K562 (cell line): ENCODE measurements at regions not wholly inside any gene's neighbourhood (a gene's known extent, or its start where the extent isn't known, plus 50 kb on each side); places are given as distances from the start of the nearest gene placed in this dataset.

ENCODE experiments used
- ATAC-seq: fragments of 200-7000 bp; cut with Tn5 transposase; 3 replicates; pipeline ENCODE4 v1.9.1; 2020; ENCODE audit warnings: moderate library complexity
- BruUV-seq: library from RNA; stranded (reverse); fragments of 400-500 nt; replicated peaks from 2 replicates; lab custom pipeline; 2021; lab: Mats Ljungman, UMichigan
- CTCF ChIA-PET: fragments of 300-600 bp; formaldehyde crosslinking; extraction: SDS; loops from one replicate; lab custom pipeline; 2021; ENCODE audit warnings: low intra/inter-chr PET ratio; lab: Yijun Ruan, JAX
- POLR2A ChIA-PET: fragments of 300-600, 350-650 bp; sonication (Branson Sonifier 250); formaldehyde crosslinking; extraction: SDS; loops from one replicate; lab custom pipeline; 2021; ENCODE audit warnings: antibody characterized with exemption, inconsistent platforms; lab: Yijun Ruan, JAX
- DNase-seq, 4 experiments: peaks; one replicate each; pipeline versions ENCODE4 v3.0.0 to v3.0.0-alpha.2; 2011 to 2018; ENCODE audit warnings: low spot score in 3 of 4, mixed read lengths in 3 of 4; ENCODE audit errors: extremely low read depth in 1 of 4
- FAIRE-seq: peaks from 2 replicates; lab custom pipeline; 2011; peaks lifted over from hg19 to GRCh38; lab: Jason Lieb, UNC
- H2AFZ ChIP-seq: 2 replicates; pipeline ENCODE4 v1.6.0; 2011; ENCODE audit warnings: low read depth, low read length, control low read depth, inconsistent platforms
- H3K27ac ChIP-seq: fragments of 200-600 bp; 3 replicates; pipeline ENCODE4 v1.8.0; 2011; ENCODE audit warnings: low read depth, mild to moderate bottlenecking, control low read depth, inconsistent platforms, low read length, moderate library complexity, mixed read lengths; ENCODE audit errors: extremely low read depth
- H3K27me3 ChIP-seq, 2 experiments: fragments of 300-600 bp in 1 of 2; 2 replicates in 1 of 2; 3 replicates in 1 of 2; pipeline versions ENCODE4 v1.6.0 to v1.8.0; 2011; ENCODE audit warnings: inconsistent platforms in 2 of 2, low read length in 2 of 2, mild to moderate bottlenecking in 1 of 2, mixed read lengths in 1 of 2, moderate library complexity in 1 of 2; ENCODE audit not compliant: control insufficient read depth in 2 of 2, insufficient read depth in 2 of 2
- H3K36me3 ChIP-seq: fragments of 300-600 bp; 3 replicates; pipeline ENCODE4 v1.8.0; 2011; ENCODE audit warnings: mild to moderate bottlenecking, low read length, inconsistent platforms; ENCODE audit not compliant: control insufficient read depth, insufficient read depth
- H3K4me1 ChIP-seq, 2 experiments: fragments of 200-600 bp in 1 of 2; replicated peaks in 1 of 2; 2 replicates in 1 of 2; 3 replicates in 1 of 2; pipeline versions ENCODE4 v1.5.1 to v1.8.0; 2011; ENCODE audit warnings: inconsistent platforms in 2 of 2, low read length in 2 of 2, mild to moderate bottlenecking in 1 of 2, mixed read lengths in 1 of 2, moderate library complexity in 1 of 2; ENCODE audit not compliant: control insufficient read depth in 2 of 2, insufficient read depth in 2 of 2
- H3K4me2 ChIP-seq: 2 replicates; pipeline ENCODE4 v1.6.1; 2011; ENCODE audit warnings: low read length, control low read depth, inconsistent platforms, mixed read lengths; ENCODE audit not compliant: insufficient read depth
- H3K4me3 ChIP-seq: fragments of 200-600 bp; sonication (generic), shearing (Covaris generic); 2 replicates; pipeline ENCODE4 v1.5.1; 2016; ENCODE audit warnings: control low read depth, inconsistent platforms
- H3K79me2 ChIP-seq: fragments of 200-600 bp; 3 replicates; pipeline ENCODE4 v1.8.0; 2011; ENCODE audit warnings: low read length, inconsistent platforms; ENCODE audit not compliant: control insufficient read depth, insufficient read depth
- H3K9ac ChIP-seq, 2 experiments: 2 replicates each; pipeline versions ENCODE4 v1.6.0 to v1.6.1; 2011; ENCODE audit warnings: low read depth in 2 of 2, low read length in 2 of 2, control low read depth in 1 of 2, inconsistent platforms in 1 of 2, mild to moderate bottlenecking in 1 of 2, mixed read lengths in 1 of 2; ENCODE audit not compliant: insufficient read depth in 1 of 2
- H3K9me1 ChIP-seq: one replicate; pipeline ENCODE4 v1.6.0; 2011; ENCODE audit warnings: inconsistent platforms, mild to moderate bottlenecking, low read length, moderate library complexity; ENCODE audit not compliant: control insufficient read depth, insufficient read depth
- H3K9me3 ChIP-seq: replicated peaks from 2 replicates; pipeline ENCODE4 v1.5.1; 2011; ENCODE audit warnings: low read depth, low read length, inconsistent platforms; ENCODE audit not compliant: control insufficient read depth, insufficient read depth
- H4K20me1 ChIP-seq: replicated peaks from 2 replicates; pipeline ENCODE4 v1.6.1; 2011; ENCODE audit warnings: low read length, inconsistent platforms, mixed read lengths; ENCODE audit not compliant: control insufficient read depth, insufficient read depth
- ARNT ChIP-seq, 2 experiments: fragments of 450-650 bp; IDR thresholded peaks; 2 replicates each; pipeline ENCODE4 v1.6.1; 2016; ENCODE audit warnings: mild to moderate bottlenecking in 1 of 2
- ELF1 ChIP-seq: fragments of 200-800 bp; sonication (Bioruptor generic); IDR thresholded peaks from 2 replicates; pipeline ENCODE4 v1.6.1; 2016; ENCODE audit warnings: missing genetic modification characterization, missing compliant biosample characterization
- ELF2 ChIP-seq: fragments of 250-450 bp; sonication (Bioruptor Pico); IDR thresholded peaks from 2 replicates; pipeline ENCODE4 v1.5.0; 2021; ENCODE audit warnings: mild to moderate bottlenecking
- KDM1A ChIP-seq, 2 experiments: fragments of 450-650 bp; IDR thresholded peaks; 2 replicates each; pipeline ENCODE4 v1.6.1; 2016; ENCODE audit warnings: mild to moderate bottlenecking in 2 of 2
- LEF1 ChIP-seq: fragments of 450-650 bp; IDR thresholded peaks from 2 replicates; pipeline ENCODE4 v1.6.1; 2016; ENCODE audit warnings: mild to moderate bottlenecking
- MYC ChIP-seq, 2 experiments: fragments of 250-450 bp in 1 of 2; sonication (Bioruptor Pico) in 1 of 2; IDR thresholded peaks; 2 replicates each; pipeline versions ENCODE4 v1.5.1 to v1.6.1; 2012 to 2021; ENCODE audit warnings: low read depth in 2 of 2, borderline replicate concordance in 1 of 2, improper control_type of control experiment in 1 of 2, low read length in 1 of 2, mild to moderate bottlenecking in 1 of 2, moderate library complexity in 1 of 2
- NFATC3 ChIP-seq: fragments of 450-650 bp; IDR thresholded peaks from 2 replicates; pipeline ENCODE4 v1.6.1; 2017; ENCODE audit warnings: mild to moderate bottlenecking
- STAT5B ChIP-seq: fragments of 250-450 bp; sonication (Bioruptor Pico); IDR thresholded peaks from 2 replicates; pipeline ENCODE4 v1.8.0; 2021; ENCODE audit warnings: mild to moderate bottlenecking, inconsistent platforms
- XRCC3 ChIP-seq: fragments of 450-650 bp; IDR thresholded peaks from 2 replicates; pipeline ENCODE4 v1.6.1; 2017; ENCODE audit warnings: mild to moderate bottlenecking, moderate library complexity
- ZBTB7A ChIP-seq: IDR thresholded peaks from 2 replicates; pipeline ENCODE4 v1.6.1; 2011; ENCODE audit warnings: low read depth, mild to moderate bottlenecking, low read length, moderate library complexity, borderline replicate concordance; ENCODE audit not compliant: control insufficient read depth
- ZC3H11A ChIP-seq: IDR thresholded peaks from 2 replicates; pipeline ENCODE4 v1.6.1; 2012; ENCODE audit warnings: low read depth, low read length, improper control_type of control experiment
- WGBS: fragments of 100-300 bp; shearing (Covaris generic); methylation state at CpG from one replicate; pipeline ENCODE4 v1.1.6; 2016; ENCODE audit warnings: low coverage, mixed read lengths; ENCODE audit not compliant: insufficient coverage; ENCODE audit errors: missing lambda C conversion rate; 5-methylcytosine and 5-hydroxymethylcytosine counted together
- in situ Hi-C: fragments of 300-500 bp; cut with MboI; formaldehyde crosslinking; loops from 4 replicates; pipeline ENCODE4 v1.15.0; 2018; ENCODE audit warnings: inconsistent platforms, mixed read lengths
- intact Hi-C: fragments of 100-400 bp; cut with micrococcal nuclease; formaldehyde crosslinking; loops from 2 replicates; pipeline ENCODE4 v1.14.2; 2022
- TF ChIP-seq, protein P1 (sequence below): conservative IDR thresholded peaks from 2 replicates; pipeline ENCODE4 v1.6.1; 2011; ENCODE audit warnings: low read depth, mild to moderate bottlenecking, low read length; ENCODE audit not compliant: control insufficient read depth
- TF ChIP-seq, protein P2 (sequence below): sonication (generic); formaldehyde crosslinking; IDR thresholded peaks from 2 replicates; pipeline ENCODE4 v1.5.0; 2020; ENCODE audit warnings: missing genetic modification reagents
- TF ChIP-seq, protein P3 (sequence below): sonication (generic); formaldehyde crosslinking; IDR thresholded peaks from 2 replicates; pipeline ENCODE4 v1.9.0; 2022; ENCODE audit warnings: mild to moderate bottlenecking, missing genetic modification reagents
- TF ChIP-seq, protein P4 (sequence below): fragments of 250-450 bp; sonication (Bioruptor Pico); IDR thresholded peaks from 2 replicates; pipeline ENCODE4 v1.5.0; 2021
- TF ChIP-seq, protein P5 (sequence below): fragments of 450-650 bp; formaldehyde crosslinking; IDR thresholded peaks from 2 replicates; pipeline ENCODE4 v1.4.0; 2020; ENCODE audit warnings: mild to moderate bottlenecking, moderate library complexity

DNA sequence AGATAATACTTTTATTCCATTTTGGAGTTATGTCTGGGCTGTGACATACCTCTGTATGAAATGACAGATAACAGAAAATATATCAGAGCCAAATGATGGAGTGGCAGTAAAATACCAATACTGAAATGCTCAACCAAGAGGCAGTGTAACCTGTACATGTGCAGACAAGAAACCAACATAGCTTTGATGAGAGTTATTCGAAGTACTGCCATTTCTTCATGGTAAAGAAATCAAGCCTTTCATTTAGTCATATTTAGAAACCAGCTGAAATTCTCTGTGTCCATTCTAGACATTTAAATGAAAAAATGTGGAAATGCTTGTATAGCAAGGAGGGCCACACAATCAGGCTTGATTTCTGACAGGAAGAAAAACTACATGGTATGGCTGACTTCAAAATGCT lies 127.1 kb upstream of the PTPRZ1 start:
- no peaks in the 10 kb centered on the region for H3K36me3 ChIP-seq
- in situ Hi-C loops (no loop called here), intact Hi-C loops (no loop called here)
- no peaks in the 10 kb centered on the region for H3K79me2 ChIP-seq
- 0% methylated on average over 1 of the region's 1 CpG for WGBS
- ChIA-PET POLR2A (no interaction called here), CTCF (no interaction called here)
- no peaks in the 10 kb centered on the region for H3K27me3 ChIP-seq
- no peak for DNase-seq
- no peak for ATAC-seq
- no peaks in the 10 kb centered on the region for H4K20me1 ChIP-seq
- no peak overlapping the region for H3K4me2 ChIP-seq
- no peak overlapping the region for H3K4me3 ChIP-seq
- no TSS peak for BruUV-seq
- H2AFZ ChIP-seq = no peak overlapping the region
- H3K9me1 ChIP-seq = no peaks in the 10 kb centered on the region
- no peaks in the 10 kb centered on the region for H3K4me1 ChIP-seq
- no peak overlapping the region for H3K9ac ChIP-seq
- no peaks in the 10 kb centered on the region for H3K9me3 ChIP-seq
- H3K27ac ChIP-seq = no peak overlapping the region
- FAIRE-seq = no peak
- TF ChIP-seq, protein P1, sequence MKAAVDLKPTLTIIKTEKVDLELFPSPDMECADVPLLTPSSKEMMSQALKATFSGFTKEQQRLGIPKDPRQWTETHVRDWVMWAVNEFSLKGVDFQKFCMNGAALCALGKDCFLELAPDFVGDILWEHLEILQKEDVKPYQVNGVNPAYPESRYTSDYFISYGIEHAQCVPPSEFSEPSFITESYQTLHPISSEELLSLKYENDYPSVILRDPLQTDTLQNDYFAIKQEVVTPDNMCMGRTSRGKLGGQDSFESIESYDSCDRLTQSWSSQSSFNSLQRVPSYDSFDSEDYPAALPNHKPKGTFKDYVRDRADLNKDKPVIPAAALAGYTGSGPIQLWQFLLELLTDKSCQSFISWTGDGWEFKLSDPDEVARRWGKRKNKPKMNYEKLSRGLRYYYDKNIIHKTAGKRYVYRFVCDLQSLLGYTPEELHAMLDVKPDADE = no peak
- TF ChIP-seq ZBTB7A (no peak), NFATC3 (no peak), LEF1 (no peak), ELF1 (no peak), STAT5B (CRISPR knock-in tag) (no peak), ELF2 (CRISPR knock-in tag) (no peak), KDM1A (IDR thresholded peaks at IDR 0.05) (no peak), MYC (IDR thresholded peaks at IDR 0.05; ENCODE audit: low read depth, low read length) (no peak), MYC (CRISPR knock-in tag; IDR thresholded peaks at IDR 0.05; ENCODE audit: borderline replicate concordance, low read depth) (no peak), ARNT (IDR thresholded peaks at IDR 0.05) (no peak), ZC3H11A (no peak), XRCC3 (no peak)
- TF ChIP-seq, protein P2, sequence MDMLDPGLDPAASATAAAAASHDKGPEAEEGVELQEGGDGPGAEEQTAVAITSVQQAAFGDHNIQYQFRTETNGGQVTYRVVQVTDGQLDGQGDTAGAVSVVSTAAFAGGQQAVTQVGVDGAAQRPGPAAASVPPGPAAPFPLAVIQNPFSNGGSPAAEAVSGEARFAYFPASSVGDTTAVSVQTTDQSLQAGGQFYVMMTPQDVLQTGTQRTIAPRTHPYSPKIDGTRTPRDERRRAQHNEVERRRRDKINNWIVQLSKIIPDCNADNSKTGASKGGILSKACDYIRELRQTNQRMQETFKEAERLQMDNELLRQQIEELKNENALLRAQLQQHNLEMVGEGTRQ (CRISPR knock-in tag) = no peak
- TF ChIP-seq, protein P3, sequence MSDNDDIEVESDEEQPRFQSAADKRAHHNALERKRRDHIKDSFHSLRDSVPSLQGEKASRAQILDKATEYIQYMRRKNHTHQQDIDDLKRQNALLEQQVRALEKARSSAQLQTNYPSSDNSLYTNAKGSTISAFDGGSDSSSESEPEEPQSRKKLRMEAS (CRISPR knock-in tag) = no peak
- TF ChIP-seq, protein P4, sequence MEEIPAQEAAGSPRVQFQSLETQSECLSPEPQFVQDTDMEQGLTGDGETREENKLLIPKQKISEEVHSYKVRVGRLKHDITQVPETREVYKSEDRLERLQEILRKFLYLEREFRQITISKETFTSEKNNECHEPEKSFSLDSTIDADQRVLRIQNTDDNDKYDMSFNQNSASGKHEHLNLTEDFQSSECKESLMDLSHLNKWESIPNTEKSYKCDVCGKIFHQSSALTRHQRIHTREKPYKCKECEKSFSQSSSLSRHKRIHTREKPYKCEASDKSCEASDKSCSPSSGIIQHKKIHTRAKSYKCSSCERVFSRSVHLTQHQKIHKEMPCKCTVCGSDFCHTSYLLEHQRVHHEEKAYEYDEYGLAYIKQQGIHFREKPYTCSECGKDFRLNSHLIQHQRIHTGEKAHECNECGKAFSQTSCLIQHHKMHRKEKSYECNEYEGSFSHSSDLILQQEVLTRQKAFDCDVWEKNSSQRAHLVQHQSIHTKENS = no peak
- TF ChIP-seq, protein P5, sequence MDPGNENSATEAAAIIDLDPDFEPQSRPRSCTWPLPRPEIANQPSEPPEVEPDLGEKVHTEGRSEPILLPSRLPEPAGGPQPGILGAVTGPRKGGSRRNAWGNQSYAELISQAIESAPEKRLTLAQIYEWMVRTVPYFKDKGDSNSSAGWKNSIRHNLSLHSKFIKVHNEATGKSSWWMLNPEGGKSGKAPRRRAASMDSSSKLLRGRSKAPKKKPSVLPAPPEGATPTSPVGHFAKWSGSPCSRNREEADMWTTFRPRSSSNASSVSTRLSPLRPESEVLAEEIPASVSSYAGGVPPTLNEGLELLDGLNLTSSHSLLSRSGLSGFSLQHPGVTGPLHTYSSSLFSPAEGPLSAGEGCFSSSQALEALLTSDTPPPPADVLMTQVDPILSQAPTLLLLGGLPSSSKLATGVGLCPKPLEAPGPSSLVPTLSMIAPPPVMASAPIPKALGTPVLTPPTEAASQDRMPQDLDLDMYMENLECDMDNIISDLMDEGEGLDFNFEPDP (CRISPR knock-in tag) = no peak
